HCT116 (cell line): ENCODE measurements at regions not wholly inside any gene's neighbourhood (a gene's known extent, or its start where the extent isn't known, plus 50 kb on each side); places are given as distances from the start of the nearest gene placed in this dataset.

Source experiments
- ATAC-seq: fragments of 200-7000 bp; cut with Tn5 transposase; 2 replicates; pipeline ENCODE4 v1.9.1; 2020; ENCODE audit warnings: mild to moderate bottlenecking, moderate library complexity
- BruUV-seq: library from RNA; stranded (reverse); fragments of 400-500 nt; replicated peaks from 2 replicates; lab custom pipeline; 2021; lab: Mats Ljungman, UMichigan
- CTCF ChIA-PET: fragments of 300-600 bp; sonication (Branson Sonifier 250); formaldehyde crosslinking; loops from one replicate; lab custom pipeline; 2021; ENCODE audit warnings: antibody characterized with exemption; lab: Charles Lee
- POLR2A ChIA-PET: fragments of 300-600, 350-600 bp; sonication (Branson Sonifier 250); formaldehyde crosslinking; loops from one replicate; lab custom pipeline; 2021; ENCODE audit warnings: antibody characterized with exemption; lab: Charles Lee
- RAD21 ChIA-PET, 2 experiments: fragments of 300-600 bp; sonication (Branson Sonifier 250); formaldehyde crosslinking; loops; one replicate each; lab custom pipeline; 2023; ENCODE audit warnings: low total read pairs in 2 of 2; ENCODE audit not compliant: uncharacterized antibody in 2 of 2, unreplicated experiment in 2 of 2, low non-redundant PET in 1 of 2; lab: Charles Lee
- DNase-seq: peaks from one replicate; pipeline ENCODE4 v3.0.0-alpha.2; 2010; ENCODE audit warnings: low read depth, low spot score
- H2AFZ ChIP-seq: fragments of 200-600 bp; shearing (Covaris generic), sonication (generic); 2 replicates; pipeline ENCODE4 v1.6.1; 2017; ENCODE audit warnings: low read depth, mixed run types, mixed read lengths, antibody characterized with exemption, low read length; ENCODE audit not compliant: poor library complexity, severe bottlenecking
- H3K27ac ChIP-seq: 2 replicates; pipeline ENCODE4 v1.5.1; 2012; ENCODE audit warnings: low read depth, low read length
- H3K27me3 ChIP-seq: fragments of 200-600 bp; sonication (generic); 2 replicates; pipeline ENCODE4 v1.6.1; 2016; ENCODE audit warnings: mixed run types, low read length, mixed read lengths; ENCODE audit not compliant: insufficient read depth
- H3K36me3 ChIP-seq, 2 experiments: fragments of 200-500 bp in 1 of 2; fragments of 200-600 bp in 1 of 2; sonication (Bioruptor generic) in 1 of 2; sonication (generic) in 1 of 2; 2 replicates each; pipeline versions ENCODE4 v1.5.1 to v1.6.1; 2014 to 2016; ENCODE audit warnings: low read length in 2 of 2, inconsistent platforms in 1 of 2, mixed read lengths in 1 of 2, mixed run types in 1 of 2; ENCODE audit not compliant: insufficient read depth in 2 of 2, control insufficient read depth in 1 of 2
- H3K4me1 ChIP-seq, 2 experiments: fragments of 200-600 bp in 1 of 2; sonication (generic) in 1 of 2; 2 replicates each; pipeline versions ENCODE4 v1.5.1 to v1.6.1; 2012 to 2017; ENCODE audit warnings: low read length in 2 of 2, inconsistent platforms in 1 of 2, mild to moderate bottlenecking in 1 of 2, mixed read lengths in 1 of 2, mixed run types in 1 of 2, moderate library complexity in 1 of 2; ENCODE audit not compliant: insufficient read depth in 2 of 2, control insufficient read depth in 1 of 2
- H3K4me2 ChIP-seq: fragments of 200-600 bp; sonication (generic); 2 replicates; pipeline ENCODE4 v1.6.1; 2017; ENCODE audit warnings: mixed run types, low read length, mixed read lengths
- H3K4me3 ChIP-seq, 2 experiments: fragments of 200-600 bp in 1 of 2; sonication (generic) in 1 of 2; replicated peaks in 1 of 2; 2 replicates each; pipeline ENCODE4 v1.5.1; 2011 to 2016; ENCODE audit warnings: low read length in 2 of 2, control low read depth in 1 of 2, low read depth in 1 of 2, mild to moderate bottlenecking in 1 of 2, mixed read lengths in 1 of 2, mixed run types in 1 of 2
- H3K79me2 ChIP-seq: fragments of 200-600 bp; sonication (generic); 2 replicates; pipeline ENCODE4 v1.6.1; 2017; ENCODE audit warnings: mild to moderate bottlenecking, mixed run types, low read length, moderate library complexity, mixed read lengths; ENCODE audit not compliant: insufficient read depth
- H3K9ac ChIP-seq: fragments of 200-600 bp; sonication (generic); 2 replicates; pipeline ENCODE4 v1.6.1; 2016; ENCODE audit warnings: low read length, mixed read lengths
- H3K9me2 ChIP-seq: fragments of 200-600 bp; sonication (generic), shearing (Covaris generic); 2 replicates; pipeline ENCODE4 v1.6.1; 2017; ENCODE audit warnings: mixed run types, mild to moderate bottlenecking, moderate library complexity; ENCODE audit not compliant: insufficient read depth
- H3K9me3 ChIP-seq, 2 experiments: fragments of 200-500 bp in 1 of 2; fragments of 200-600 bp in 1 of 2; sonication (Bioruptor generic) in 1 of 2; sonication (generic) in 1 of 2; 2 replicates each; pipeline ENCODE4 v1.6.1; 2014 to 2017; ENCODE audit warnings: low read length in 2 of 2, mixed read lengths in 2 of 2, inconsistent platforms in 1 of 2, low read depth in 1 of 2, mild to moderate bottlenecking in 1 of 2, mixed run types in 1 of 2, moderate library complexity in 1 of 2; ENCODE audit not compliant: control insufficient read depth in 1 of 2, insufficient read depth in 1 of 2
- H4K20me1 ChIP-seq: fragments of 200-600 bp; sonication (generic), shearing (Covaris generic); 2 replicates; pipeline ENCODE4 v1.6.1; 2017; ENCODE audit warnings: mixed run types, mild to moderate bottlenecking, moderate library complexity; ENCODE audit not compliant: insufficient read depth
- EZH2 ChIP-seq: fragments of 200-600 bp; sonication (generic); IDR thresholded peaks from 2 replicates; pipeline ENCODE4 v1.6.1; 2017; ENCODE audit warnings: antibody characterized with exemption, mixed run types
- EZH2phosphoT487 ChIP-seq: fragments of 200-600 bp; IDR thresholded peaks from 2 replicates; pipeline ENCODE4 v1.6.1; 2018; ENCODE audit warnings: antibody characterized with exemption, borderline replicate concordance
- FOSL1 ChIP-seq: IDR thresholded peaks from 2 replicates; pipeline ENCODE4 v1.6.1; 2012; ENCODE audit warnings: low read depth
- POLR2A ChIP-seq: IDR thresholded peaks from 2 replicates; pipeline ENCODE4 v1.7.0; 2011; ENCODE audit warnings: borderline replicate concordance; ENCODE audit not compliant: insufficient read depth, insufficient read length; ENCODE audit errors: extremely low read depth
- POLR2AphosphoS5 ChIP-seq: IDR thresholded peaks from 2 replicates; pipeline ENCODE4 v1.6.1; 2011; ENCODE audit warnings: mild to moderate bottlenecking, low read depth, low read length, moderate library complexity
- SIN3A ChIP-seq: IDR thresholded peaks from 2 replicates; pipeline ENCODE4 v1.6.1; 2012; ENCODE audit warnings: low read depth
- SP1 ChIP-seq: IDR thresholded peaks from 2 replicates; pipeline ENCODE4 v1.6.1; 2012; ENCODE audit warnings: low read depth
- YY1 ChIP-seq: IDR thresholded peaks from 2 replicates; pipeline ENCODE4 v1.6.1; 2011; ENCODE audit warnings: low read length, low read depth, moderate library complexity, mild to moderate bottlenecking; ENCODE audit not compliant: insufficient replicate concordance; ENCODE audit errors: extremely low read depth
- intact Hi-C: fragments of 100-400 bp; cut with micrococcal nuclease; formaldehyde crosslinking; loops from 2 replicates; pipeline ENCODE4 v1.10.0; 2022
- TF ChIP-seq, protein P1 (sequence below): IDR thresholded peaks from 2 replicates; pipeline ENCODE4 v1.6.1; 2012
- TF ChIP-seq, protein P2 (sequence below): IDR thresholded peaks from 2 replicates; pipeline ENCODE4 v1.6.1; 2012; ENCODE audit warnings: low read depth

DNA sequence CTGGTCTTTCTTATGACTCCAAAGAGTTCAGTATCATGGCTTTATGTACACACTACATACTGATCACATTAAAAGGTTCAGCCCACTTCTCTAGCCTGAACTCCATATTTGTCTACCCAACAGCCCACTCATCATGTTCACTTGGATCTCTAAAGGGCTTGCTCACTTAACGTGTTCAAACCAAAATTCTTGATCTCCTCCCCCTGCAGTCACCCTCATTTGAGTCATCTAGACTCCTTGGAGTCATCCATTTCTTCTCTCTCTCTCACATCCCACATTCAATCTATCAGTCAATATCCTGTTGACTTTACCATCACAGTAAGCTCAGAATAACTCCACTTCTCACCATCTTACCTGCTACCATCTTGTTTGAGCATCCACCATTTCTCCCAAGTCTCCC lies 148.4 kb upstream of the ARID2 start:
- no peaks in the 10 kb centered on the region for H3K79me2 ChIP-seq
- H3K9ac ChIP-seq, result no peak overlapping the region
- H3K4me2 ChIP-seq, result no peak overlapping the region
- H3K9me3 ChIP-seq, result no peaks in the 10 kb centered on the region
- H3K27ac ChIP-seq, result no peak overlapping the region
- no peak overlapping the region for H3K4me3 ChIP-seq
- H2AFZ ChIP-seq, result no peak overlapping the region
- TF ChIP-seq, protein P1, sequence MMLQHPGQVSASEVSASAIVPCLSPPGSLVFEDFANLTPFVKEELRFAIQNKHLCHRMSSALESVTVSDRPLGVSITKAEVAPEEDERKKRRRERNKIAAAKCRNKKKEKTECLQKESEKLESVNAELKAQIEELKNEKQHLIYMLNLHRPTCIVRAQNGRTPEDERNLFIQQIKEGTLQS, result no peak
- TF ChIP-seq SIN3A (no peak), YY1 (no peak), EZH2phosphoT487 (no peak), FOSL1 (no peak), SP1 (no peak), POLR2AphosphoS5 (no peak), POLR2A (no peak), EZH2 (no peak)
- TF ChIP-seq, protein P2, sequence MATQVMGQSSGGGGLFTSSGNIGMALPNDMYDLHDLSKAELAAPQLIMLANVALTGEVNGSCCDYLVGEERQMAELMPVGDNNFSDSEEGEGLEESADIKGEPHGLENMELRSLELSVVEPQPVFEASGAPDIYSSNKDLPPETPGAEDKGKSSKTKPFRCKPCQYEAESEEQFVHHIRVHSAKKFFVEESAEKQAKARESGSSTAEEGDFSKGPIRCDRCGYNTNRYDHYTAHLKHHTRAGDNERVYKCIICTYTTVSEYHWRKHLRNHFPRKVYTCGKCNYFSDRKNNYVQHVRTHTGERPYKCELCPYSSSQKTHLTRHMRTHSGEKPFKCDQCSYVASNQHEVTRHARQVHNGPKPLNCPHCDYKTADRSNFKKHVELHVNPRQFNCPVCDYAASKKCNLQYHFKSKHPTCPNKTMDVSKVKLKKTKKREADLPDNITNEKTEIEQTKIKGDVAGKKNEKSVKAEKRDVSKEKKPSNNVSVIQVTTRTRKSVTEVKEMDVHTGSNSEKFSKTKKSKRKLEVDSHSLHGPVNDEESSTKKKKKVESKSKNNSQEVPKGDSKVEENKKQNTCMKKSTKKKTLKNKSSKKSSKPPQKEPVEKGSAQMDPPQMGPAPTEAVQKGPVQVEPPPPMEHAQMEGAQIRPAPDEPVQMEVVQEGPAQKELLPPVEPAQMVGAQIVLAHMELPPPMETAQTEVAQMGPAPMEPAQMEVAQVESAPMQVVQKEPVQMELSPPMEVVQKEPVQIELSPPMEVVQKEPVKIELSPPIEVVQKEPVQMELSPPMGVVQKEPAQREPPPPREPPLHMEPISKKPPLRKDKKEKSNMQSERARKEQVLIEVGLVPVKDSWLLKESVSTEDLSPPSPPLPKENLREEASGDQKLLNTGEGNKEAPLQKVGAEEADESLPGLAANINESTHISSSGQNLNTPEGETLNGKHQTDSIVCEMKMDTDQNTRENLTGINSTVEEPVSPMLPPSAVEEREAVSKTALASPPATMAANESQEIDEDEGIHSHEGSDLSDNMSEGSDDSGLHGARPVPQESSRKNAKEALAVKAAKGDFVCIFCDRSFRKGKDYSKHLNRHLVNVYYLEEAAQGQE, result no peak
- H3K4me1 ChIP-seq, result no peaks in the 10 kb centered on the region
- no peak for DNase-seq
- ChIA-PET POLR2A (no interaction called here), RAD21 (no interaction called here), CTCF (no interaction called here)
- intact Hi-C loops, result no loop called here
- H4K20me1 ChIP-seq, result no peaks in the 10 kb centered on the region
- BruUV-seq, result no TSS peak
- H3K36me3 ChIP-seq, result no peaks in the 10 kb centered on the region
- no peaks in the 10 kb centered on the region for H3K27me3 ChIP-seq
- no peak for ATAC-seq
- no peaks in the 10 kb centered on the region for H3K9me2 ChIP-seq
